ENCODE measurements at regions not wholly inside any gene's neighbourhood (a gene's known extent, or its start where the extent isn't known, plus 50 kb on each side); places are given as distances from the start of the nearest gene placed in this dataset.

- Histone ChIP-seq H2BK120ac (ENCODE audit: low read depth, low read length) (no peak overlapping the region), H3K4ac (ENCODE audit: low read depth in 1 of 2, low read length in 2 of 2) (no peak overlapping the region), H3K9ac (ENCODE audit: low read length) (no peak overlapping the region), H3K27ac (ENCODE audit: low read length, poor library complexity, severe bottlenecking) (no peak overlapping the region), H2BK15ac (ENCODE audit: low read depth, poor library complexity, severe bottlenecking) (no peak overlapping the region), H3K36me3 (ENCODE audit: control insufficient read depth in 1 of 2, insufficient read depth in 2 of 2, low read depth in 1 of 2, low read length in 2 of 2) (no peaks in the 10 kb centered on the region), H3K4me1 (ENCODE audit: control insufficient read depth, insufficient read depth, low read depth, low read length) (no peaks in the 10 kb centered on the region), H3K4me2 (ENCODE audit: low read length, poor library complexity, severe bottlenecking) (no peak overlapping the region), H4K8ac (ENCODE audit: low read length) (no peak overlapping the region), H2AK5ac (ENCODE audit: low read length, severe bottlenecking) (no peak overlapping the region), H3K9me3 (ENCODE audit: control insufficient read depth, low read length) (peaks cover 10% of the 10 kb centered on the region), H3K27me3 (ENCODE audit: control insufficient read depth in 1 of 2, insufficient read depth in 1 of 2, low read length in 2 of 2) (no peaks in the 10 kb centered on the region), H3K23ac (ENCODE audit: low read length in 2 of 2) (no peak overlapping the region), H3K18ac (ENCODE audit: low read depth in 1 of 2, low read length in 2 of 2) (no peak overlapping the region), H2BK12ac (ENCODE audit: low read length in 2 of 2) (no peak overlapping the region), H3K79me1 (replicated peaks; ENCODE audit: low read length, poor library complexity, severe bottlenecking) (no peaks in the 10 kb centered on the region), H2BK5ac (ENCODE audit: low read depth, low read length, poor library complexity, severe bottlenecking) (no peak overlapping the region), H3K4me3 (ENCODE audit: insufficient read depth in 1 of 2, low read depth in 1 of 2, low read length in 2 of 2) (no peak overlapping the region), H4K91ac (ENCODE audit: low read length) (no peak overlapping the region), H3K14ac (ENCODE audit: low read length in 2 of 2) (no peak overlapping the region), H2AFZ (ENCODE audit: low read depth, low read length) (no peak overlapping the region)
- no peak for DNase-seq
- 69% methylated on average over 3 of the region's 3 CpGs for WGBS
These were observed 1153.3 kb upstream of the AUTS2 start for GRCh38 chr7:68444956-68445355.

GRCh38 chr7:68446183-68446582, 1152.1 kb upstream of the AUTS2 start:
- peaks cover 10% of the 10 kb centered on the region for H3K9me3 ChIP-seq (ENCODE audit: control insufficient read depth, low read length)
- no peaks in the 10 kb centered on the region for H3K36me3 ChIP-seq (ENCODE audit: control insufficient read depth in 1 of 2, insufficient read depth in 2 of 2, low read depth in 1 of 2, low read length in 2 of 2)
- 66% methylated on average over 10 of the region's 10 CpGs for WGBS
- H3K18ac ChIP-seq (ENCODE audit: low read depth in 1 of 2, low read length in 2 of 2): no peak overlapping the region
- no peaks in the 10 kb centered on the region for H3K27me3 ChIP-seq (ENCODE audit: control insufficient read depth in 1 of 2, insufficient read depth in 1 of 2, low read length in 2 of 2)
- no peak overlapping the region for H3K4me2 ChIP-seq (ENCODE audit: low read length, poor library complexity, severe bottlenecking)
- H2AK5ac ChIP-seq (ENCODE audit: low read length, severe bottlenecking): no peak overlapping the region
- no peak overlapping the region for H2BK15ac ChIP-seq (ENCODE audit: low read depth, poor library complexity, severe bottlenecking)
- H3K4me3 ChIP-seq (ENCODE audit: insufficient read depth in 1 of 2, low read depth in 1 of 2, low read length in 2 of 2): no peak overlapping the region
- H2BK120ac ChIP-seq (ENCODE audit: low read depth, low read length): no peak overlapping the region
- H3K23ac ChIP-seq (ENCODE audit: low read length in 2 of 2): no peak overlapping the region
- H3K79me1 ChIP-seq (replicated peaks; ENCODE audit: low read length, poor library complexity, severe bottlenecking): no peaks in the 10 kb centered on the region
- no peak overlapping the region for H2AFZ ChIP-seq (ENCODE audit: low read depth, low read length)
- no peaks in the 10 kb centered on the region for H3K4me1 ChIP-seq (ENCODE audit: control insufficient read depth, insufficient read depth, low read depth, low read length)
- no peak overlapping the region for H3K4ac ChIP-seq (ENCODE audit: low read depth in 1 of 2, low read length in 2 of 2)
- H4K8ac ChIP-seq (ENCODE audit: low read length): no peak overlapping the region
- no peak overlapping the region for H2BK12ac ChIP-seq (ENCODE audit: low read length in 2 of 2)
- H2BK5ac ChIP-seq (ENCODE audit: low read depth, low read length, poor library complexity, severe bottlenecking): no peak overlapping the region
- H4K91ac ChIP-seq (ENCODE audit: low read length): no peak overlapping the region
- no peak for DNase-seq
- no peak overlapping the region for H3K27ac ChIP-seq (ENCODE audit: low read length, poor library complexity, severe bottlenecking)
- no peak overlapping the region for H3K9ac ChIP-seq (ENCODE audit: low read length)
- no peak overlapping the region for H3K14ac ChIP-seq (ENCODE audit: low read length in 2 of 2)

- no peak overlapping the region for H2AFZ ChIP-seq (ENCODE audit: low read depth, low read length)
- no peaks in the 10 kb centered on the region for H3K36me3 ChIP-seq (ENCODE audit: control insufficient read depth in 1 of 2, insufficient read depth in 2 of 2, low read depth in 1 of 2, low read length in 2 of 2)
- H3K4me2 ChIP-seq (ENCODE audit: low read length, poor library complexity, severe bottlenecking): no peak overlapping the region
- no peak overlapping the region for H4K8ac ChIP-seq (ENCODE audit: low read length)
- peaks cover 10% of the 10 kb centered on the region for H3K9me3 ChIP-seq (ENCODE audit: control insufficient read depth, low read length)
- H3K4me1 ChIP-seq (ENCODE audit: control insufficient read depth, insufficient read depth, low read depth, low read length): no peaks in the 10 kb centered on the region
- H3K14ac ChIP-seq (ENCODE audit: low read length in 2 of 2): no peak overlapping the region
- no peaks in the 10 kb centered on the region for H3K79me1 ChIP-seq (replicated peaks; ENCODE audit: low read length, poor library complexity, severe bottlenecking)
- no peak overlapping the region for H2BK15ac ChIP-seq (ENCODE audit: low read depth, poor library complexity, severe bottlenecking)
- no peak overlapping the region for H3K9ac ChIP-seq (ENCODE audit: low read length)
- no peaks in the 10 kb centered on the region for H3K27me3 ChIP-seq (ENCODE audit: control insufficient read depth in 1 of 2, insufficient read depth in 1 of 2, low read length in 2 of 2)
- no peak overlapping the region for H4K91ac ChIP-seq (ENCODE audit: low read length)
- no peak overlapping the region for H2BK120ac ChIP-seq (ENCODE audit: low read depth, low read length)
- DNase-seq: no peak
- H2AK5ac ChIP-seq (ENCODE audit: low read length, severe bottlenecking): no peak overlapping the region
- H3K18ac ChIP-seq (ENCODE audit: low read depth in 1 of 2, low read length in 2 of 2): no peak overlapping the region
- H3K23ac ChIP-seq (ENCODE audit: low read length in 2 of 2): no peak overlapping the region
- WGBS: 64% methylated on average over 2 of the region's 2 CpGs
- no peak overlapping the region for H3K4ac ChIP-seq (ENCODE audit: low read depth in 1 of 2, low read length in 2 of 2)
- no peak overlapping the region for H2BK5ac ChIP-seq (ENCODE audit: low read depth, low read length, poor library complexity, severe bottlenecking)
- H3K27ac ChIP-seq (ENCODE audit: low read length, poor library complexity, severe bottlenecking): no peak overlapping the region
- no peak overlapping the region for H3K4me3 ChIP-seq (ENCODE audit: insufficient read depth in 1 of 2, low read depth in 1 of 2, low read length in 2 of 2)
- no peak overlapping the region for H2BK12ac ChIP-seq (ENCODE audit: low read length in 2 of 2)
These were observed 1149.2 kb upstream of the AUTS2 start for GRCh38 chr7:68449099-68449498.

GRCh38 chr7:68449816-68450215, 1148.5 kb upstream of the AUTS2 start:
- H3K14ac ChIP-seq (ENCODE audit: low read length in 2 of 2): no peak overlapping the region
- H2BK15ac ChIP-seq (ENCODE audit: low read depth, poor library complexity, severe bottlenecking): no peak overlapping the region
- WGBS: 25% methylated on average over 1 of the region's 5 CpGs
- H3K9ac ChIP-seq (ENCODE audit: low read length): no peak overlapping the region
- no peak overlapping the region for H4K91ac ChIP-seq (ENCODE audit: low read length)
- H2AFZ ChIP-seq (ENCODE audit: low read depth, low read length): no peak overlapping the region
- H3K4me3 ChIP-seq (ENCODE audit: insufficient read depth in 1 of 2, low read depth in 1 of 2, low read length in 2 of 2): no peak overlapping the region
- no peak overlapping the region for H3K4ac ChIP-seq (ENCODE audit: low read depth in 1 of 2, low read length in 2 of 2)
- H2BK120ac ChIP-seq (ENCODE audit: low read depth, low read length): no peak overlapping the region
- H3K23ac ChIP-seq (ENCODE audit: low read length in 2 of 2): no peak overlapping the region
- no peak overlapping the region for H2BK12ac ChIP-seq (ENCODE audit: low read length in 2 of 2)
- no peaks in the 10 kb centered on the region for H3K27me3 ChIP-seq (ENCODE audit: control insufficient read depth in 1 of 2, insufficient read depth in 1 of 2, low read length in 2 of 2)
- H3K18ac ChIP-seq (ENCODE audit: low read depth in 1 of 2, low read length in 2 of 2): no peak overlapping the region
- H3K4me1 ChIP-seq (ENCODE audit: control insufficient read depth, insufficient read depth, low read depth, low read length): no peaks in the 10 kb centered on the region
- no peak overlapping the region for H4K8ac ChIP-seq (ENCODE audit: low read length)
- H3K79me1 ChIP-seq (replicated peaks; ENCODE audit: low read length, poor library complexity, severe bottlenecking): no peaks in the 10 kb centered on the region
- H2AK5ac ChIP-seq (ENCODE audit: low read length, severe bottlenecking): no peak overlapping the region
- no peak overlapping the region for H3K4me2 ChIP-seq (ENCODE audit: low read length, poor library complexity, severe bottlenecking)
- H3K27ac ChIP-seq (ENCODE audit: low read length, poor library complexity, severe bottlenecking): no peak overlapping the region
- peaks cover 10% of the 10 kb centered on the region for H3K9me3 ChIP-seq (ENCODE audit: control insufficient read depth, low read length)
- no peak for DNase-seq
- H3K36me3 ChIP-seq (ENCODE audit: control insufficient read depth in 1 of 2, insufficient read depth in 2 of 2, low read depth in 1 of 2, low read length in 2 of 2): no peaks in the 10 kb centered on the region
- no peak overlapping the region for H2BK5ac ChIP-seq (ENCODE audit: low read depth, low read length, poor library complexity, severe bottlenecking)
